EL (cell line): ENCODE measurements at regions not wholly inside any gene's neighbourhood (a gene's known extent, or its start where the extent isn't known, plus 50 kb on each side); places are given as distances from the start of the nearest gene placed in this dataset.
A peak's percentile ranks its signal among the peaks of the same experiment; 100 is the strongest.

Source experiments
- DNase-seq: peaks from one replicate; pipeline ENCODE4 v3.0.0-alpha.2; 2016

DNA sequence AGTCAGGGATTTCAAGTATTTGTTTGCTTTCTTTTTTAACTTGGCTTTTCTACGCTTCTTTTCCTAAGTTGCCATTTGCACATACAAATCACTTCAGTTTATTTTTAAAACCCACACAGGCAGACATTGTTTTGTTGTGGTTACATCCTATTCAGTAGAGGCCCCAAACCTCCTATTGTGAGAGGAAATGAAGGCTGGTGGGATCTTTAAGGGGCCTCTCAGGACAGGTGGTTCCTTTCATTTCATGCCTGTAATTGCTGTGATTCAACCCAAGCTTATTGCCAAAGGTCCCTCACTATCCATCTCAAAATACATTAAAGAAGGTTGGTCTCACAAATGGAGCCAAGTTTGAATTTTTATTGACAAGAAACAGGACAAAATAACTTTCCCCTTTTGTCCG, 257.1 kb downstream of the ADAMTS20 start:
- no peak for DNase-seq

GRCh38 chr12:43294147-43294546, 257.9 kb downstream of the ADAMTS20 start:
- no peak for DNase-seq

DNA sequence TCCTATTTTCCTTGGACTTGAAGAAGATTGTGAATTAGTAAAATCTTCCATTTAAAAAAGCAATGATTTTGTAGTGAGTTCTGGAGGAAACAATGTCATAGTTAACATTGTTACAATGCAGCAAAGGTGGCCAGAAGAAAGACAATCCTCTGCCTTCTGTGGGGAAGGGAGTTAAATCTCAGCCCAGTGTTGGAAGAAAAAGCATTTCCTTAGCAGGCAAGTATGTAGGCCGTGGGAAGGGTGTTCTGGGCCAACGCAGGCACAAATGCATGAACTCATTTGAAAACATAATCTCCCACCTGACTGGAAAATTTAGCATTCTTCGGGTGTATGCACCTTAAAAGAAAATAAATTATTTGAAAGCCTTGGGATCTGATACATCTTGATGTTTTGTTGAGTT, 258.6 kb downstream of the ADAMTS20 start:
- no peak for DNase-seq

- peak; percentile 67 for DNase-seq
These were observed 259.3 kb downstream of the ADAMTS20 start for GRCh38 chr12:43292699-43293098.

DNA sequence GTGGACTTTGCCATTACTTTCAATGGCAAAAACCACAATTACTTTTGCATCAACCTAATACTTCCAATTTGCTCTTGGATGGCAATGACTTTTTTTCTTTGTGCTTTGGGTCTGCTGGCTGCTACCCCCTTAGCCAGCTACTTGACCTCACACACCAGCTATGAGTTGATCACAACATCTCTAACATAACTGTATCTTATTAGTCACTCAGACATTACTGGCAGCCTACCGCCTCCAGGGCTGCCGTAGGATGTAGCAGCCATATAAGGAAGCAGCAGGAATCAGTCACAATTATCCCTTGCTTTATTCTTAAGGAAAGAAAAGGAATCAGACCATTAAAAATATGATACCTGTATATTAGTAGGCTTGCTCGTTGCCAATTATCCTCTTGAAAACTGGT, 260.5 kb downstream of the ADAMTS20 start:
- DNase-seq, result peak; percentile 83

DNA sequence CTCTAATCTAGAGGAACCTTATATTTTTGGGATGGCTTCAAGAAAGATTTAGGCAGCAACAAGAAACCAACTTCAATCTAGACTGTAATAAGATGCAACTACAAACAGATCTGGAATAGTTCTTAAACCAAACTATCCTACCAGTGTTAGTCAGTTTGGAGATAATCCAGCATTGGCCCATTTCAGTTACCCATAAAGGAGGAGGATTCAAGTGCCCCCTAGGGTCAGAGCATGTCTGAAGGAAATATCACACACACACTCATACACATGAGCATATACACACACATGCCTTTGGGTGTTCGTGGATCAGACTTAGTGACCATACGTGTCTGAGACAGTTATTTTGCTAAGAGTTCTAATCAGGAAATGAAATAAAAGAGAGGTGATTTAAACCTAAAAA, 261.2 kb downstream of the ADAMTS20 start:
- DNase-seq, result peak; percentile 23

GRCh38 chr12:43289426-43289801, 262.6 kb downstream of the ADAMTS20 start:
- DNase-seq, result peak; percentile 20

DNA sequence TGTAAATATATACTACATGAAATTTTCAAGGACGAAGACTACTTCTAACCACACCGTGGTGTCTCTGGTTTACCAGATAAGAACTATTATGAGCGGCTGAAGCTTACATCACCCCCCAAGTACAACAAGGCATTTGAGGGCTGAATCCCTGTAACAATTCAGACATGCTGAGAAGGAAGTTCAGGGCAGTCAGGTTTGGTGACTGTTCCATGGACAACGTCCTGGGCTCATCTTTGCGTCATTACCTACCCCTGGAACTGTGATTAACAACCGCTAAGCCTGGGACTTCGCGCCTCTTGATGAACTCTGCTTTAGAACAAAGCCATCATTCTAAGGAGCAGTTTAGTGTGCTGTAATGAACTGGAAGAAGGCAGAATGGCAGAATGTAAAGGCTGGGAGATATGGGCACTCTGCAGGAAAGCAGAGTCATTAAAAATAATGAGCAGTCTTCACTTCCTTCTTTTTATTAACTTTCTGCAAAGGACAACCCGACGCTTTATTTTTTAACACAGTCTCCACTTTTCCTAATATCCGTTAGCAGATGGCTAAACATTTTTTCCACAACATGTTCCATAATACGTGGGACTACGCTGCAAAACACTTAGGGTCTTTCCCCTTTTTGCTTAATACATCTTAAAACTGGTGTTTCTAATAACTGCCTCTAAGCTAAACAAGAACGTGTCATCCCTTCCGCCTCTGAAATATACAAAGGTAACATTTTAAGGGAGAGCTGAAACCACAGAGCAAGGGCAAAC, 263.2 kb downstream of the ADAMTS20 start:
- DNase-seq, result no peak

GRCh38 chr12:43287706-43288383, 264.2 kb downstream of the ADAMTS20 start:
- no peak for DNase-seq

DNA sequence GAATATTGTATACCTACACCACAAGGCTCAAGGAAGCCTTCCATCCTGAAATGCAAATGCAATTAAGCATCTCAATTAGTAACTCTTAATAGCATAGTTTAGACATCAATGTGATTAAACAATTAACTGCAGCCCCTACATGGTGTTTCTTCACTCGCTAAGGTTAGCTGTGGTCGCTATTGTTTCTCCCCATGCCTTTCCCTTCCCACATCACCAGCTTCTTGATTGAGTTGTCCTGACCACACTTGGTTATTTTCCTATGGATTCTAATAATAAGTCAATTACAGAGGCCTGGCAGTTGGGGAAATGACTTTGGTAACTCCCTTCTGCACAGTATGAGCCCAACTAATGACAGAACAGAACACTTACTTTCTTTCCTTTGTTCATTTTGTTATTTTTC, 265.0 kb downstream of the ADAMTS20 start:
- DNase-seq, result no peak

- peak; percentile 95 for DNase-seq
These were observed 266.8 kb downstream of the ADAMTS20 start for GRCh38 chr12:43285159-43285598.

DNA sequence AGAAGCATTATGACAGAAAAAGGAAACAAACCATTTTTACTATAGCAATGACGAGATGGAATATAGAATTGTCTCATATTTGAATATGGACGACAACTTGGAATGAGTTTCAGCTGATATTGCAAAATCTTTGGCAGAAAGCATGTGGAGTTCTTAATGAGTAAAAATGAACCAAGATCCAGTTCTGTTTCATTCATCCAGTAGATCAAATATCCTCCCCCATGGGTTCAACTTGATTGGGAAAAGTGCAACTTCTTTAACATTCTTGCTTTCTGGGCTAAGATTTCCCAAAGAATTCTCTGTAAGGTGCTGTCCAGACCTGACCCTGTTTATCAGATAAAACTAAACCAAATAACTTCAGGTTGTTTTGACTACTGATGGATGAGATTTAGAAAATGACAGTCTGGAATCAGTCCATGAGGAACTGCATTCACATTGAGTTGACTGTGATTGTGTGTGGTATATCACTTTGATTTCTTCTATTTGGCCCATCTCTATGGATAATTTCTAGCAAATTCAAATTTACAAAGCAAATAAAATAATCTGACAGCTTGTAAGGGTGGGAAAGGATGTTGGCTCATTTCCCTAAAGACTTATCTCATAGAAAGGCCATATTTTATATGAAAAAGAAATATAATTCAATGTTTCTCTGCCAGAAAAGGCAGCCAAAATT, 267.4 kb downstream of the ADAMTS20 start:
- no peak for DNase-seq

DNA sequence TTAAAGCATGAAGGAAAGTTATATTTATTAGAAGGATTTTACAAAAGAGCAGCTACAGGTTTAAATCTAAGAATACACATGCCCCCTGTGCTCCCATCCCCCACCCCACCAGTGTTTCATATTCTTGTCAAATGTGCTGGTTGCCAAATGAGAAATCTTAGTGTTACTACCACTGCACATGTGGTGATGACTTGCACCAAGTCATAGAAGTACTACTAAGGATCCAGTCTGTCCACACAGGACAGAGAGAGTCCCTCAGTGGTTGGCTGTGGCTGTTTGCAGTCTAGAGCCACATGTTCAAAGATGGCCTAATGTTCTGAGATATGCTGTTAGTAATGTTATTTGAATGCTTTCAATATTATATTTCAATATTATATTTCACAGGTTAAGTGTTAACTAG, 268.8 kb downstream of the ADAMTS20 start:
- no peak for DNase-seq

DNA sequence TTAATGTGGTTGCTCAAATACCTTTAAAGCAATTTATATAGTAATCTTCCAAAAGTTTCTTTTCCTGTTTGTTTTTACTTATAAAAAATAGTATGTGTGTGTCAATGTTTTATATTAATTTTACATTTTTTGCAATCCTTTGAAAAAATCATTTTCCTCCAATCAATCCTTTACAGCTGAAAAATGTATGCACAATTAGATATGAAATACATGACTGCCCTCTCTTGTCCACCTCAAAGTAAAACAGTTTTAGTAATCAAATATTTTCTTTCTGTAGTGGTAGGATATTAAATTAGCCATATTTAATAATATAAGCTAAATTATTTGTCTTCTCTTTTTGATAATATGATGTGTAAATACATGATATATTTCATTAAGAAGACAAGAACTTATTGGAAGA, 269.9 kb downstream of the ADAMTS20 start:
- DNase-seq, result peak; percentile 40

GRCh38 chr12:43281563-43281962, 270.4 kb downstream of the ADAMTS20 start:
- DNase-seq, result no peak

- no peak for DNase-seq
These were observed 273.5 kb downstream of the ADAMTS20 start for GRCh38 chr12:43278541-43278832.

GRCh38 chr12:43277651-43278540, 274.1 kb downstream of the ADAMTS20 start:
- peak; percentile 13 for DNase-seq

DNA sequence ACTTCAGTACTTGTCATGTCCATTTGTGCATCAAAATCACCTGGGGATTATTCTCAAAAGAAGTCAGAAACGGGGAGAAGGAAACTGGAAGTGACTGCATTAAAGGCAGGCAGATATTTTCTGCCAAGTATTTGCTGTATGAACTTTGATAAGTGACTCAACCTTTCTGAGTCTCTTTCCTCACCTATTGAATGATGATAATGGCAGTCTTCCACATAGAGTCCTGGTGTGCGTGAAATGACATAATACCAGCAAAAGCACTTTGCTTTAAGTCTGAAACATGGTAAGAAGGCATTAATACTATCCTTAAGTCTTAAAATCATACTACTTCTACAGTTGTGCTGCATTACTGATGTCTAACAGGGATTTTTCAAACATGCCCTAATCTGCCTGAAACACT, 278.5 kb downstream of the ADAMTS20 start:
- no peak for DNase-seq

- DNase-seq, result no peak
These were observed 280.3 kb downstream of the ADAMTS20 start for GRCh38 chr12:43271659-43272058.

- DNase-seq, result no peak
These were observed 284.2 kb downstream of the ADAMTS20 start for GRCh38 chr12:43267818-43268217.

GRCh38 chr12:43261701-43262100, 290.3 kb downstream of the ADAMTS20 start:
- DNase-seq, result no peak

- DNase-seq, result no peak
These were observed 296.4 kb downstream of the ADAMTS20 start for GRCh38 chr12:43255522-43256111.

DNA sequence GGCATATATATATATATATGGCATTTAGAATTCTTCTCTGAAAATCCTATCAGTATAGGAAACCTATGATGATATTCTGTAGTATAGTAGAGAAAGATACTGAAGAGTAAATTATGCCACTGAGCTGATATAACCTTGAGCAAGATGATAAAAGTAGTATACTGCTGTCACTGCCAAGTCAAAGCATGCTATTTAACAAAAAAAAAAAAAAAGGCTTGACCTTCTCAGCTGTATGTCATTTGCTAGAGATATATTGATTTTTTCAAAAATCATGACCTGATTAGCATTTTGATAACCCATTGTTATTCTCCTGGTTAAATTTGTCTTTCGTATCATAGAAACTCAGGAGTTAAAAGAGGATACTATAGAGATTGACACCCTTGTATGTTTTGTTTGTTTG, 299.4 kb downstream of the ADAMTS20 start:
- DNase-seq, result no peak
